Stimulated activated memory B cell treated with anti-CD40 and anti-IgM and Interleukin-4, amounts not matched to agents 10 μg/mL and 1 μg/mL and 100 μg/mL, for 72 hours (primary cell): ENCODE measurements at regions not wholly inside any gene's neighbourhood (a gene's known extent, or its start where the extent isn't known, plus 50 kb on each side); places are given as distances from the start of the nearest gene placed in this dataset.
"Not testable (repeated sequence)": the region's sequence is repeated elsewhere in the genome, so short reads cannot be mapped to it uniquely, and the experiment has no call there.

Experiments
- ATAC-seq: fragments of 150-1000 bp; cut with Tn5 transposase; 2 replicates; pipeline ENCODE4 v1.10.0; 2021
- H3K27ac Mint-ChIP-seq: one replicate; pipeline ENCODE4 v1.8.0; 2022; ENCODE audit warnings: mild to moderate bottlenecking, mixed read lengths
- H3K27me3 Mint-ChIP-seq: one replicate; pipeline ENCODE4 v1.8.0; 2022; ENCODE audit warnings: mixed read lengths
- H3K36me3 Mint-ChIP-seq: one replicate; pipeline ENCODE4 v1.8.0; 2022; ENCODE audit warnings: mixed read lengths
- H3K4me1 Mint-ChIP-seq: one replicate; pipeline ENCODE4 v1.8.0; 2022; ENCODE audit warnings: mixed read lengths
- H3K4me3 Mint-ChIP-seq: one replicate; pipeline ENCODE4 v1.8.0; 2022; ENCODE audit warnings: mild to moderate bottlenecking, moderate library complexity, mixed read lengths
- H3K9me3 Mint-ChIP-seq: one replicate; pipeline ENCODE4 v1.8.0; 2022; ENCODE audit warnings: mixed read lengths

GRCh38 chr12:28710882-28711281 is 438.2 kb upstream of the FAR2 start:
- ATAC-seq: no peak
- no peaks in the 10 kb centered on the region for H3K36me3 Mint-ChIP-seq
- no peaks in the 10 kb centered on the region for H3K4me1 Mint-ChIP-seq
- peaks cover 5% of the 10 kb centered on the region for H3K9me3 Mint-ChIP-seq
- no peak overlapping the region for H3K27ac Mint-ChIP-seq
- no peaks in the 10 kb centered on the region for H3K27me3 Mint-ChIP-seq
- no peak overlapping the region for H3K4me3 Mint-ChIP-seq

GRCh38 chr12:28711421-28711820 is 437.7 kb upstream of the FAR2 start:
- Mint-ChIP-seq H3K4me3 (no peak overlapping the region), H3K27ac (no peak overlapping the region), H3K9me3 (peaks cover 3% of the 10 kb centered on the region), H3K27me3 (no peaks in the 10 kb centered on the region), H3K4me1 (no peaks in the 10 kb centered on the region), H3K36me3 (no peaks in the 10 kb centered on the region)
- ATAC-seq: no peak

GRCh38 chr12:28742791-28743190 is 406.3 kb upstream of the FAR2 start:
- no peak for ATAC-seq
- no peak overlapping the region for H3K27ac Mint-ChIP-seq

GRCh38 chr12:28746734-28747325 is 402.2 kb upstream of the FAR2 start:
- no peaks in the 10 kb centered on the region for H3K27me3 Mint-ChIP-seq
- no peak overlapping the region for H3K27ac Mint-ChIP-seq
- H3K4me1 Mint-ChIP-seq: no peaks in the 10 kb centered on the region
- no peak overlapping the region for H3K4me3 Mint-ChIP-seq
- peaks cover 6% of the 10 kb centered on the region for H3K9me3 Mint-ChIP-seq
- H3K36me3 Mint-ChIP-seq: no peaks in the 10 kb centered on the region
- no peak for ATAC-seq

More at GRCh38 chr12:28742791-28743190, 406.3 kb upstream of the FAR2 start:
- no peaks in the 10 kb centered on the region for H3K36me3 Mint-ChIP-seq
- H3K9me3 Mint-ChIP-seq: peaks cover 3% of the 10 kb centered on the region
- H3K27me3 Mint-ChIP-seq: no peaks in the 10 kb centered on the region
- H3K4me1 Mint-ChIP-seq: no peaks in the 10 kb centered on the region
- no peak overlapping the region for H3K4me3 Mint-ChIP-seq

- Mint-ChIP-seq H3K27me3 (no peaks in the 10 kb centered on the region), H3K9me3 (peaks cover 9% of the 10 kb centered on the region), H3K4me3 (no peak overlapping the region), H3K4me1 (no peaks in the 10 kb centered on the region), H3K36me3 (no peaks in the 10 kb centered on the region), H3K27ac (no peak overlapping the region)
- ATAC-seq: no peak
Observed at GRCh38 chr12:28750946-28751685, 398.0 kb upstream of the FAR2 start.

GRCh38 chr12:28755027-28755426 is 394.1 kb upstream of the FAR2 start:
- Mint-ChIP-seq H3K27me3 (no peaks in the 10 kb centered on the region), H3K4me1 (no peaks in the 10 kb centered on the region), H3K36me3 (no peaks in the 10 kb centered on the region), H3K4me3 (no peak overlapping the region), H3K9me3 (peaks cover 9% of the 10 kb centered on the region), H3K27ac (no peak overlapping the region)
- no peak for ATAC-seq

GRCh38 chr12:28759333-28759732 is 389.7 kb upstream of the FAR2 start:
- ATAC-seq: no peak
- H3K36me3 Mint-ChIP-seq: no peaks in the 10 kb centered on the region
- no peak overlapping the region for H3K27ac Mint-ChIP-seq
- H3K27me3 Mint-ChIP-seq: no peaks in the 10 kb centered on the region
- no peak overlapping the region for H3K4me3 Mint-ChIP-seq
- H3K4me1 Mint-ChIP-seq: no peaks in the 10 kb centered on the region
- peaks cover 8% of the 10 kb centered on the region for H3K9me3 Mint-ChIP-seq

- H3K9me3 Mint-ChIP-seq: peaks cover 11% of the 10 kb centered on the region
- not testable (repeated sequence) for H3K27ac Mint-ChIP-seq, H3K27me3 Mint-ChIP-seq, ATAC-seq, H3K36me3 Mint-ChIP-seq, H3K4me1 Mint-ChIP-seq, H3K4me3 Mint-ChIP-seq
Observed at GRCh38 chr12:28760040-28760903, 388.8 kb upstream of the FAR2 start.

GRCh38 chr12:28761897-28762296 is 387.2 kb upstream of the FAR2 start:
- H3K4me3 Mint-ChIP-seq, H3K9me3 Mint-ChIP-seq, ATAC-seq, H3K27me3 Mint-ChIP-seq, H3K4me1 Mint-ChIP-seq, H3K36me3 Mint-ChIP-seq, H3K27ac Mint-ChIP-seq: not testable (repeated sequence)

GRCh38 chr12:28766398-28766797 is 382.7 kb upstream of the FAR2 start:
- no peaks in the 10 kb centered on the region for H3K36me3 Mint-ChIP-seq
- no peaks in the 10 kb centered on the region for H3K27me3 Mint-ChIP-seq
- no peak overlapping the region for H3K27ac Mint-ChIP-seq
- H3K9me3 Mint-ChIP-seq: peaks cover 4% of the 10 kb centered on the region
- no peak overlapping the region for H3K4me3 Mint-ChIP-seq
- no peaks in the 10 kb centered on the region for H3K4me1 Mint-ChIP-seq
- no peak for ATAC-seq

GRCh38 chr12:28767836-28768348 is 381.2 kb upstream of the FAR2 start:
- Mint-ChIP-seq H3K4me3 (no peak overlapping the region), H3K9me3 (peaks cover 3% of the 10 kb centered on the region), H3K36me3 (no peaks in the 10 kb centered on the region), H3K27ac (no peak overlapping the region), H3K27me3 (no peaks in the 10 kb centered on the region), H3K4me1 (no peaks in the 10 kb centered on the region)
- no peak for ATAC-seq

GRCh38 chr12:28770322-28770721 is 378.8 kb upstream of the FAR2 start:
- no peak overlapping the region for H3K27ac Mint-ChIP-seq
- H3K9me3 Mint-ChIP-seq: no peaks in the 10 kb centered on the region
- ATAC-seq: no peak
- H3K36me3 Mint-ChIP-seq: no peaks in the 10 kb centered on the region
- H3K27me3 Mint-ChIP-seq: no peaks in the 10 kb centered on the region
- H3K4me3 Mint-ChIP-seq: no peak overlapping the region
- no peaks in the 10 kb centered on the region for H3K4me1 Mint-ChIP-seq

- no peak overlapping the region for H3K4me3 Mint-ChIP-seq
- no peaks in the 10 kb centered on the region for H3K36me3 Mint-ChIP-seq
- H3K9me3 Mint-ChIP-seq: no peaks in the 10 kb centered on the region
- no peaks in the 10 kb centered on the region for H3K27me3 Mint-ChIP-seq
- no peak overlapping the region for H3K27ac Mint-ChIP-seq
- ATAC-seq: no peak
- H3K4me1 Mint-ChIP-seq: no peaks in the 10 kb centered on the region
Observed at GRCh38 chr12:28771968-28772367, 377.1 kb upstream of the FAR2 start.

GRCh38 chr12:28775556-28775955 is 373.5 kb upstream of the FAR2 start:
- Mint-ChIP-seq H3K27me3 (no peaks in the 10 kb centered on the region), H3K36me3 (no peaks in the 10 kb centered on the region), H3K4me1 (no peaks in the 10 kb centered on the region), H3K27ac (no peak overlapping the region), H3K9me3 (no peaks in the 10 kb centered on the region), H3K4me3 (no peak overlapping the region)
- ATAC-seq: no peak

- no peak overlapping the region for H3K4me3 Mint-ChIP-seq
- H3K27ac Mint-ChIP-seq: no peak overlapping the region
- no peaks in the 10 kb centered on the region for H3K27me3 Mint-ChIP-seq
- H3K4me1 Mint-ChIP-seq: no peaks in the 10 kb centered on the region
- H3K36me3 Mint-ChIP-seq: no peaks in the 10 kb centered on the region
- no peaks in the 10 kb centered on the region for H3K9me3 Mint-ChIP-seq
- no peak for ATAC-seq
Observed at GRCh38 chr12:28776220-28776619, 372.9 kb upstream of the FAR2 start.
